HG02642 (cell line): ENCODE measurements at regions not wholly inside any gene's neighbourhood (a gene's known extent, or its start where the extent isn't known, plus 50 kb on each side); places are given as distances from the start of the nearest gene placed in this dataset.

Experiments used
- ATAC-seq: cut with Tn5 transposase; IDR thresholded peaks from one replicate; pipeline ENCODE4 v1.9.1; 2021; ENCODE audit warnings: mild to moderate bottlenecking; ENCODE audit not compliant: unreplicated experiment, poor library complexity

GRCh38 chr7:46213154-46213537 is 292.1 kb upstream of the IGFBP3 start:
- no peak for ATAC-seq

- no peak for ATAC-seq
Observed at GRCh38 chr7:46212425-46213153, 291.5 kb upstream of the IGFBP3 start.

GRCh38 chr7:46210467-46210866 is 289.4 kb upstream of the IGFBP3 start:
- no peak for ATAC-seq

- ATAC-seq, result no peak
Observed at GRCh38 chr7:46209611-46210388, 288.7 kb upstream of the IGFBP3 start.

GRCh38 chr7:46208635-46209525 is 287.8 kb upstream of the IGFBP3 start:
- no peak for ATAC-seq

- no peak for ATAC-seq
Observed at GRCh38 chr7:46207931-46208634, 287.0 kb upstream of the IGFBP3 start.

- ATAC-seq, result no peak
Observed at GRCh38 chr7:46206476-46207060, 285.5 kb upstream of the IGFBP3 start.

- ATAC-seq, result no peak
Observed at GRCh38 chr7:46205478-46205877, 284.4 kb upstream of the IGFBP3 start.

GRCh38 chr7:46203926-46204325 is 282.9 kb upstream of the IGFBP3 start:
- no peak for ATAC-seq

GRCh38 chr7:46202379-46202778 is 281.3 kb upstream of the IGFBP3 start:
- ATAC-seq, result no peak

- no peak for ATAC-seq
Observed at GRCh38 chr7:46201961-46202360, 280.9 kb upstream of the IGFBP3 start.

GRCh38 chr7:46198701-46199100 is 277.6 kb upstream of the IGFBP3 start:
- ATAC-seq, result no peak

GRCh38 chr7:46197785-46198540 is 276.9 kb upstream of the IGFBP3 start:
- no peak for ATAC-seq

- ATAC-seq, result no peak
Observed at GRCh38 chr7:46195934-46196333, 274.9 kb upstream of the IGFBP3 start.

GRCh38 chr7:46192271-46192670 is 271.2 kb upstream of the IGFBP3 start:
- no peak for ATAC-seq

- ATAC-seq, result no peak
Observed at GRCh38 chr7:46191776-46192175, 270.7 kb upstream of the IGFBP3 start.

- ATAC-seq, result no peak
Observed at GRCh38 chr7:46191296-46191695, 270.2 kb upstream of the IGFBP3 start.

GRCh38 chr7:46189255-46189790 is 268.3 kb upstream of the IGFBP3 start:
- no peak for ATAC-seq

- no peak for ATAC-seq
Observed at GRCh38 chr7:46186131-46186530, 265.1 kb upstream of the IGFBP3 start.
